GM19238 (cell line): ENCODE measurements at regions not wholly inside any gene's neighbourhood (a gene's known extent, or its start where the extent isn't known, plus 50 kb on each side); places are given as distances from the start of the nearest gene placed in this dataset.
"Not testable (repeated sequence)": the region's sequence is repeated elsewhere in the genome, so short reads cannot be mapped to it uniquely, and the experiment has no call there.

Experiments used
- DNase-seq: peaks from one replicate; pipeline ENCODE4 v3.0.0; 2011; ENCODE audit warnings: low spot score; ENCODE audit not compliant: insufficient read length

- DNase-seq = no peak
Measured at GRCh38 chr14:58985786-58986185, 202.7 kb upstream of the DAAM1 start.

DNA sequence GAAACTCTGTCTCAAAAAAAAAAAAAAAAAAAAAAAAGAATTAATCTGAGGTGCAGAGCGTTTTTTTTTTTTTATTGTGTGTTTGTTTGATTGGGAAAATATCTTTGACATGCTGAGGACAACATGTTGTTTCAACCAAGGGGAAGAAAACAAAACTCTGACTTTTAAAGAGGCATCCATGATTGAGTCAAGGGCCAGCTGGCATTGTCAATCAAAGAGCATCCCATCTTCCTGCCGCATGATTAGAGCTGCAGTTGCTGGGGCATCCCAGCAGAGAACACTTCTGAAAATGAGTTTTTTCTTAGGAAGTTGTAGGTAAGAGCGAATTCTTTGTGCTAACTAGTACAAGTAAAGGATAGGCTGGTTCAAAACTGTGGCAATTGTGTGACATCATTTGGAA lies 200.9 kb upstream of the DAAM1 start:
- DNase-seq = no peak

DNA sequence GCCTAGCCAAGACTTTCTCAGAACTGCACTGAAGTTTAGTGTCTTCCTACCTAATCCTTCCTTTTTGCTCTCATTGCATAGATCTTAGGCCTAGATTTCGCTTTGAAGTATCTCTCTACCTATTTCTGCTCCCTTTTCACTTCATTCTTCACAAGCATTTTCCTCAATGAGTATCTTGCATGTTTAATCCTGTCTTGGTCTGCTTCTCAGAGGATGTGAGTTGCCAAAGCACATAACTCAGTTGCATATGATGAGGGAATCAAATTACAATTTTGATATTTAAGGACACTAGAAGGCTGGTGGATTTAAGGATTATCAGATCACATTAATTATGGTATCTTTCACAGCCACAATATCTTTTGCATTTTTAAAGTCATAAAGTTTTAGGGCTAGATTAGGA lies 195.5 kb upstream of the DAAM1 start:
- no peak for DNase-seq

- no peak for DNase-seq
Measured at GRCh38 chr14:58994130-58994529, 194.3 kb upstream of the DAAM1 start.

DNA sequence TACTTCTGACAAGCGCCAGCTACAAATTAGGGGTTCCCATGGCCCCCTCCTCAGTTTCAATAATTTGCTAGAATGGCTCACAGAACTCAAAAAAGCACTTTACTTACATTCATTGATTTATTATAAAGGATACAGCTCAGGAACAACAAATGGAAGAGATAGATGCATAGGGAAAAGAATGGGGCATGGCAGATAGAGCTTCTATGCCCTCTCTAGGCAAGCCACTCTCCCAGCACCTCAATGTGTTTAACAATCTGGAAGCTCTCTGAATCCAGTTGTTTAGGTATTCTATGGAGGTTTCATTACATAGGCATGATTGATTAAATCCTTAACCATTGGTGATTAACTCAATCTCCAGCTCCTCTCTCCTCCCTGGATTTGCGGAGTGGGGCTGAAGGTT lies 184.5 kb upstream of the DAAM1 start:
- no peak for DNase-seq

- not testable (repeated sequence) for DNase-seq
Measured at GRCh38 chr14:59006179-59006578, 182.3 kb upstream of the DAAM1 start.

DNA sequence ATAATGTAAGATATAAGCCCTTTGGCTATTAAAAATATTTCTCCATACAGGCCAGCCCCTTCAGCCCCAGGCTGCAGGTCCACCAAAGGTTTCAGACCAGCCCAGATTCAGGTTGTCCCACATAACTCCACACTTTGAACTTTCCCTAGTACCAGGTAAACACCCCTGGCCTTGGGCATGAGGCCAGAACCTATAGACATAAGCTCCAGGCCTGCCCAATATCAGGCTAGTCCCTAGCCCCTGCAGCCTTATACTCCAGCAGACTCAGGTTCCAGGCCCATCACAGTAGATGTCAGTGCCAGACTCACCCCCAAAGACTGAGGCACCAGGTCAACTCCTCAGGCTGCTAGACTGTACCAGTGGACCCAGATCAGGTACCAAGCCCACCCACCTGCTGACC lies 178.5 kb upstream of the DAAM1 start:
- no peak for DNase-seq

- DNase-seq = no peak
Measured at GRCh38 chr14:59013672-59014298, 174.7 kb upstream of the DAAM1 start.

DNA sequence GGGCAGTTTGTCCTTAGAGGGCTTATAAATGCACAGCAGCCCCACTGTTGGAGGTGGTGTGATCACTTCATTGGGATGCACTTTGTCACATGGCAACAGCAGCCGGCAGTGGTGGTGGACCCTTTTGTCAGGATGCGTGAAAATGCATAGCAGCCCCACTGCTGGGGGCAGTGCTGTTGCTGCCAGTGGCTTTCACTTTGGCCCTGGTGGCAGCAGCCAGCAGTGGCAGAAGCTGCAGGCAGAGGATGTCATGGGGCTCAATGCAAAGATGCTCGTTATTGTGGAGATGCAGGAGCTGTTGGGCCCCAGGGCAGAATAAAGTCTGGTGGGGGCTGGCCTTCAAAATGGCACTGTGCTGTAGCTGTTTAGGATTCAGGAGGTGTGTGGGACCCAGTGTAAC lies 173.0 kb upstream of the DAAM1 start:
- no peak for DNase-seq

DNA sequence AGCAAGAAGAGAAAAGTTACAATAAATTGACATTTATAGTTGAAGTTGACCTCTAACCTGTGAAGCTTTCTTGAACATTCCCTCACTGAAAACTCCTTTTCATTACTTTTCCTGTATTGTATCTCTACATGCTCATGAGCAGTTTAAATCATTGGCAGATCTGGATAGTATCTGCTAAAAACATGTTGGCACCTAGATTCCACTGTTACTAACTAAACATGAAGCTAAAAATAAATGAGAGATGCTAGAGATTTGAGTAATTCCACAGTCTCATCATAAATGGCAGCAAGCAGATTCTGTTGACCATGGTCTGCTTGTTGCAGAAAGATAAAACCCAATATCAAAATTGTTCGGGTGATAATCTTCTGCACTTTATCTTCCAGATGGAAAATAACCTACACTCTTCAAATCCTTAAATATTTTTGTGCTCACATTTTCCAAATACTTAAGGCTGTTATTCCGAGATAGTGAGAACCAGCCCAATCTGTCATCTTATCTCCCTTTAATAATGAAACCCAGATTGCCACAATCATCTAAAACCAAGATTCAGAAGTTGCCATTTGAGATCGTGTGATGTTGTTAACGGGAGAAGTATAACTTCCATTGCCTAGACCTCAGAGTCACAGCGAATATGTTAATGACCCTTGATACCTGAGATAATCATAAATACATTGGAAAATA lies 171.0 kb upstream of the DAAM1 start:
- no peak for DNase-seq

DNA sequence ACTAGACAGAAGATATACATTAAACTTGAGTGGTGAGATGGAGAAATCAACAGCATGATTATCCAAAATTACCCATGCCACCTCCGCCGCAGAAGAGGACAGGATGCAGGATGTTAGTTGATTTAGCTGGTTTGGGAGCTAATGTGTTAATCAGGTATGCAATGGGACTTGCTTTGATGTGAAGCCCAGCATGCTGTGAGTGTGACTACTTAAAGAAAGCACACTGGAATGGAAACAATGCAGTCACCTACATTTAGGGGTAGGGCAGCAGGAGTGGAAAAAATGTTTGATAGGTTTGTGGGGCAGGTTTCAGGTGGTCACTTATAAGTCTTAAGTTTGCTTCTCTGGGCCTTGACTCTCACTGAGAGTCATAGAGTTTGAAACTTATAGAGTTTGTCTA lies 170.0 kb upstream of the DAAM1 start:
- no peak for DNase-seq

DNA sequence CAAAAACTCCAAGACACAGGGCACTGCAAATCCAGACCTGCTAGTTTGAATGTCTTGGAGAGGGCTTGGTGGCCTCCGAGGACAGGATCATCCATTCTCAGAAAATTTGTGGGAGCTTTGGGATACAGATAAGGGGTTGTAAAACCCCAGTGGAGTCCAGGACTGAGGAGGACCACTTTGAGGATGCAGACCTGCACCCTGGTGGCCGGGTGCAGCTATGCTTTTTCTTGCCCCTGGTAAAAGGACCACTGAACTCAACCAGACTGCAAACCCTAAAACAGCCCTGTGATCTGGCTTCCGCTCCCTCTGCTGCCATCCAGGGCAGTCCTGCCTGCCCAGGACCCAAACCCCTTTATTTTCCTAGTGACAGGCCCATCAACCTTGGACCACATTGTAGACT lies 169.5 kb upstream of the DAAM1 start:
- no peak for DNase-seq

DNA sequence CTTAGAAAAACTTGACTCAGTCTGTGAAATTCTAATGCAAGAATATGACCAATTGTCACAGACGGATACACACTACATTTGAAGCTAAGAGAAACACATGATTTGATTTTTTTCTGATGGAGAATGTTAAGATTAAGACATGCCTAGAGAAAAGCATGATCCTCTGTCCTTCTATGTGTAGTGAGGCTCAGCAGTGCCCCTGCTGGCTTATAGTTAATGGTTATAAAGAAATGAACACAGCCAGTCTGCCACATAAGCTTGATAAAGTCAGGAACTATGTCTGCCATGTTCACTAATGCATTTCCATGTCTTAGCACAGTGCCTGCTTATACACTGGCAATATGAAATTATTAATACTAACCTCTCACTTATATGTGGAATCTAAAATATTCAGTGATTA lies 168.1 kb upstream of the DAAM1 start:
- no peak for DNase-seq

GRCh38 chr14:59022144-59022543 lies 166.3 kb upstream of the DAAM1 start:
- no peak for DNase-seq

- no peak for DNase-seq
Measured at GRCh38 chr14:59026081-59026480, 162.4 kb upstream of the DAAM1 start.

GRCh38 chr14:59026640-59027039 lies 161.8 kb upstream of the DAAM1 start:
- DNase-seq = not testable (repeated sequence)

GRCh38 chr14:59028476-59029202 lies 159.8 kb upstream of the DAAM1 start:
- peak; percentile 33 for DNase-seq

- DNase-seq = no peak
Measured at GRCh38 chr14:59032826-59033225, 155.6 kb upstream of the DAAM1 start.

DNA sequence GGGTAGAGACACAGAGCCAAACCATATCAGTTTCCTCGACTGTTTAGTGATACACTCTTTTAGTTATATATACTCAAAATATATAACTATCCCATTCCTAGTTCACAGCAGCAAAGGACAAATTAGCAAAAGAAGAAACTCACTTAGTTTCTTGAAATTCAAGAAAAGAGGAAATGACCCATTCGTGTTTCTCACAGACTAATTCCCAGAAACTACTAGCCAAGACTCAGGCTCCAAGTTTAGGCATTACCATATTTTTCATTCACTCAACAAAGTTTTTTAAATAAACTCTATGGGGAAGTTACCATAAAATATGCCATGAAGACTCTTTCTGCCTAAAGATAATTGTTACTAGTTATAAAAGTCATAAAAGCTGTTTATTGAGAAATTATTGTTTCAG lies 152.3 kb upstream of the DAAM1 start:
- DNase-seq = no peak

DNA sequence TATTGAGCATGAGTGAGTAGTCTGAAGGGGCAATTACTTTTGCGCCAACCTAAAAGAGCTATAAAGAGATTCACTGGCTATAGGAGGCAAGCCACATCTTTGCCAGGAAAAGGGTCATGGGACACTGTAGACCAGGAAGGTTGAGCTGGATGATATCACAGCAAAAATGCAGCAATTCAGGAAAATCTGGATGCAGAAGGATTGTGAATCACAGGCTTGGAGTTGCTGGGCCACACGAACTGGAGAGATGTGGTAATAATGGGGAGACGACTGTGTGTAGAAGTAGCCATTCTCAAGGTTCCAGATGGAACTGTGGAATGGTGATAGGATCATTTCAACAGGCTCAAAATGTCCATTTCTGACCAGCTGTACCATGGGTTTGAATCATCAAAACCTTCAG lies 151.4 kb upstream of the DAAM1 start:
- DNase-seq = no peak

DNA sequence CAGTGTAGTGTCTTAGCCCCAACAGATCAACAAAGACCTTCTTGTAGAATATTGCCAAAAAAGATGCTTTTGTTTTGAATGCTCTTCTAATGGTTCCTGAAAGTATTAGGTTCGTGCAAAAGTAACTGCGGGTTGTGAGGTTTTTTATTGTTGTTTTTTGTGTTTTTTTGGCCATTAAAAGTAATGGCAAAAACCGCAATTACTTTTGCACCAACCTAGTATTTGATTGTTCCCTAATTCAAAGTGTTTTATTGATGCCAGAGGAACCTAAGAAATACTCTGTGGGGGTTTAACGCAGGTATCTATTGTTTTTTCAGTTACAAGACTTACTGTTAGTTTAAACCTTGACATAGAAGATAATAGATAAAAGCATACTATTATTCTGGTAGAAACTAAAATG lies 150.8 kb upstream of the DAAM1 start:
- DNase-seq = no peak

- no peak for DNase-seq
Measured at GRCh38 chr14:59038746-59039145, 149.7 kb upstream of the DAAM1 start.

GRCh38 chr14:59041308-59041707 lies 147.2 kb upstream of the DAAM1 start:
- no peak for DNase-seq
